ENCODE measurements at regions not wholly inside any gene's neighbourhood (a gene's known extent, or its start where the extent isn't known, plus 50 kb on each side); places are given as distances from the start of the nearest gene placed in this dataset.
"Not testable (repeated sequence)": the region's sequence is repeated elsewhere in the genome, so short reads cannot be mapped to it uniquely, and the experiment has no call there.

DNA sequence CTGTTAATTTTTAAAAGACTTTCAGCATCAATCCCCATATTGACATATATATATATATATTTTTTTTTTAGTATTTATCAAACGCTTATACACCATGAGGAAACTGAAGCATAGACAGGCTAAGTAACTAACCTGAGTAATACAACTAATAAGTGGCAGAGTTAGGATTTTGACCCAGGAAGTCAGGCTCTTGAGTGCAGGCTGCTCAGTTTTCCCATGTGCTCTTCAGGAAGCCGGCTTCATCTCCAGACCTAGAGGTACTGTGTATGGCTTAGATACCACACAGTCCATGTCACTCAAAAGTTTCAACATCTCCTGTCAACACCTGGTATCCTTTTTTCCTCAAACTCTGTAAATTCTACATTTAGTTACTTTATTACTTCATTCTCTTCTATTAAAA lies 841.7 kb upstream of the ACVR2A start:
- H3K9me3 ChIP-seq (ENCODE audit: control insufficient read depth, low read length, poor library complexity, severe bottlenecking) = no peaks in the 10 kb centered on the region
- DNase-seq (no peak), ATAC-seq (no peak)
- Mint-ChIP-seq H3K27me3 (peaks cover 18% of the 10 kb centered on the region), H3K4me1 (no peaks in the 10 kb centered on the region), H3K36me3 (ENCODE audit: low read depth) (no peaks in the 10 kb centered on the region), H3K4me3 (no peak overlapping the region), H3K27ac (no peak overlapping the region)

DNA sequence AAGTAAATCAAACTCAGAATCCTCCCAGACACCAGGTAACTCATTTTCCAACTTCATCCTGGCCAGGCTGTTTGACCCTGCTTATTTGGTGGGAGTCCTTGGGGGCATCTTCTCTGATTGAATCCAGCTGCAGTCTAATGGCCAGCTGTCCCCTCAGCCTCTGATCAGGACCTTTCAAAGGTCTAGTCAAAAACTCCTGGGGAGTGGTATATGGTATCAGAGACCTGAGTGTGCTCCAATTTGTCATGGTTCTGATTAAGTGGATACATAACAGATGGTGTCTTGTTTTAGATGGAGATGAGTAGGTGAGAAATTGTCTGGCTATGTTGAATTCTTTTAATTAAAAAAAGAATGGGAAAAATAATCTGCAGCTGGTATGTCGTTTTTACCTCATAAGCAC lies 842.6 kb upstream of the ACVR2A start:
- H3K36me3 Mint-ChIP-seq (ENCODE audit: low read depth) = no peaks in the 10 kb centered on the region
- no peaks in the 10 kb centered on the region for H3K4me1 Mint-ChIP-seq
- peaks cover 18% of the 10 kb centered on the region for H3K27me3 Mint-ChIP-seq
- H3K9me3 ChIP-seq (ENCODE audit: control insufficient read depth, low read length, poor library complexity, severe bottlenecking) = no peaks in the 10 kb centered on the region
- H3K4me3 Mint-ChIP-seq = no peak overlapping the region
- DNase-seq = no peak
- H3K27ac Mint-ChIP-seq = no peak overlapping the region
- no peak for ATAC-seq

DNA sequence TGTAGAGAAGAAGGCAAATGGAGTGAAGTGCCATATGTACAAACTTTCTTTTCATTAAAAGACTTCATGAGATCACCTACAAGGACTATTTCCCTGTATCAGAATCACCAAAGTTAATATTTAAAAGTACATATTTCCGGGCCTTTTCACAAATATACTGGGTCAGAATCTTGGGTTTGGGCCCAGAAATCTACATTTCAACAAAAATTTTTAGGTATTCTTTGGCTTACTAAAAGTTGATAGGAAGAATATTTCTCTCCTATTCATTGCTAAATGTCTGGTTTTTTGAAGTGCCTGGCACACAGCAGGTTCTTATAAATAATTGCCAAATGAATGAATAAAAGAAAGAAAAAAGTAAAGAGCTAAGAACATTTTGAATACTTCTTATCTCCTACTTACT lies 843.8 kb upstream of the ACVR2A start:
- Mint-ChIP-seq H3K4me3 (no peak overlapping the region), H3K27ac (no peak overlapping the region), H3K36me3 (ENCODE audit: low read depth) (no peaks in the 10 kb centered on the region), H3K27me3 (peaks cover 18% of the 10 kb centered on the region), H3K4me1 (no peaks in the 10 kb centered on the region)
- DNase-seq = no peak
- no peaks in the 10 kb centered on the region for H3K9me3 ChIP-seq (ENCODE audit: control insufficient read depth, low read length, poor library complexity, severe bottlenecking)
- no peak for ATAC-seq

DNA sequence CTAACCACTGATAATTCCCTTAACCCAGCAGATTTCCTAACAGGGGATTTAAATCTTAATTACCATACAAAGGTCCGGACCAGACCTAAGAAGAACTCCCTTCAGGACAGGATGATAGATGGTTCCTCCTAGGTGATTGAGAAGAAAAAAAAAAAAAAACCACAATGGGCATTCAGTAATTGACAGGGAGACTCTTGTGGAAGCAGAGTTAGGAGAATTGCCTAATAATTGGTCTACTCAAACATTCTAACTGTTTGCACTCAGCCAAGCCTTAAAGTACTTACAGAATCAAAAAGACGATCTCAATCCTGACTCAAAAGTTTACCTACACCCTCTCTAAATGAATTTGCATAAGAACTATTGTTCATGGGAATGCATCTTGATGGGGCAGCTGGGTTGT lies 844.7 kb upstream of the ACVR2A start:
- H3K27ac Mint-ChIP-seq; H3K4me1 Mint-ChIP-seq; ATAC-seq; H3K9me3 ChIP-seq (ENCODE audit: control insufficient read depth, low read length, poor library complexity, severe bottlenecking); DNase-seq; H3K4me3 Mint-ChIP-seq; H3K36me3 Mint-ChIP-seq (ENCODE audit: low read depth): not testable (repeated sequence)
- peaks cover 18% of the 10 kb centered on the region for H3K27me3 Mint-ChIP-seq

DNA sequence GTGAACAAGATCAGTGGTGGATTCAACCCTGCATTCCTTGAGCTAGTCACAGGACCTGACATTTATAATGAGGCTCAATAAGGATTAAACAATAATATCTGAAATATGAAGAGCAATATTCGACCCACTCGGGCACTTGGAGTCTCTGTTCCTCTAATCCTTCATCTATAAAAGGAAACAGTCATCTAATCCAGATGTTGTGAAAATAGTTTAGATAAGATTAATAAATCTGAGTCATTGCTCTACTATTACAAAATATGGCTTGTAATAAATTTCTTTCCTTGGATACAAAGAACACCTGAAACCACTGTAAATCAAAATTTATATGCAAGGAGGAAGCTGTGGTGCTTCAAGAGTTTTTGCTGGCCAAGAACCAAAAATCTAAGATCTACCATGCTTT lies 846.9 kb upstream of the ACVR2A start:
- DNase-seq (no peak), ATAC-seq (no peak)
- H3K4me3 Mint-ChIP-seq = no peak overlapping the region
- no peaks in the 10 kb centered on the region for H3K4me1 Mint-ChIP-seq
- H3K27me3 Mint-ChIP-seq = peaks cover 28% of the 10 kb centered on the region
- no peaks in the 10 kb centered on the region for H3K36me3 Mint-ChIP-seq (ENCODE audit: low read depth)
- no peaks in the 10 kb centered on the region for H3K9me3 ChIP-seq (ENCODE audit: control insufficient read depth, low read length, poor library complexity, severe bottlenecking)
- no peak overlapping the region for H3K27ac Mint-ChIP-seq

DNA sequence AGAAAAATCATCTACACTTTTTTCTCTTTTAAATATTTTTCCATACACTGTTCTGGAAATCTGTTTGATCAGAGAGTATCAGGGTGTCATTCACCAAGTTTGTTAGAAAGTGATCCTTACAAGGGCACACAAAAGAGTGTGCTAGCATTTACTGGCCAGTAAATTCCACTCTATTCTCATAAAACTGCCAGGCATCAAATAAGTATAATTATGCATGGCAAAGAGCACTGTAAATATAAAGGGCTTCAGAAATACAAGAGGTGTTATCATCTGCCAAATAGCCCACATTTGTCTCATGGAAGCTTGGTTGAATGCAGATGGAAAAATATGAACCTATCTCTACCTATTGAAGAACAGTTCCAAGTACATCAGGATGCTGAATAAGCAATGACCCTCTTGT lies 847.3 kb upstream of the ACVR2A start:
- Mint-ChIP-seq H3K27me3 (peaks cover 28% of the 10 kb centered on the region), H3K4me3 (no peak overlapping the region), H3K36me3 (ENCODE audit: low read depth) (no peaks in the 10 kb centered on the region), H3K27ac (no peak overlapping the region), H3K4me1 (no peaks in the 10 kb centered on the region)
- DNase-seq = no peak
- H3K9me3 ChIP-seq (ENCODE audit: control insufficient read depth, low read length, poor library complexity, severe bottlenecking) = no peaks in the 10 kb centered on the region
- ATAC-seq = no peak

DNA sequence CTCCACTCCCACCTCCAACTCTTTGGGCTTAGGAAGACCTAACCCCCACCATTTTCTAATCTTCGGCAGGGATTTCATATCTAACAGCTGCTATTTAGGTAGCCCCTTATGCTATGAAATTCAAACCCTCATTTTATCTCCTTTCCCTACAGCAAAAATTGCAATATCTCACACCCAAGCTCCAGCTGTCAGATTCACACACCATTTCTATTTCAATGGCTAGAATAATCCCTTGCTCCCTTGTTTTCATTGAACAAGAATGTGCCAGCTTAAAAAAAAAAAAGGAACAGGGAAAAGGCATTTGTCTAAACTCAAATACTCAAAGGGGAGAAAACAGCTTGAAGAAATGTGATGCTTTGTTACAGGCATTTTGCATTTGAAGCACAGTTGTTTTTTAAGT lies 850.6 kb upstream of the ACVR2A start:
- DNase-seq (no peak), ATAC-seq (no peak)
- H3K27ac Mint-ChIP-seq = no peak overlapping the region
- no peak overlapping the region for H3K4me3 Mint-ChIP-seq
- H3K36me3 Mint-ChIP-seq (ENCODE audit: low read depth) = no peaks in the 10 kb centered on the region
- no peaks in the 10 kb centered on the region for H3K9me3 ChIP-seq (ENCODE audit: control insufficient read depth, low read length, poor library complexity, severe bottlenecking)
- H3K27me3 Mint-ChIP-seq = peaks cover 27% of the 10 kb centered on the region
- no peaks in the 10 kb centered on the region for H3K4me1 Mint-ChIP-seq

GRCh38 chr2:146992466-146992865 lies 852.4 kb upstream of the ACVR2A start:
- Mint-ChIP-seq H3K4me1 (no peaks in the 10 kb centered on the region), H3K36me3 (ENCODE audit: low read depth) (no peaks in the 10 kb centered on the region), H3K27me3 (peaks cover 22% of the 10 kb centered on the region), H3K4me3 (no peak overlapping the region), H3K27ac (no peak overlapping the region)
- H3K9me3 ChIP-seq (ENCODE audit: control insufficient read depth, low read length, poor library complexity, severe bottlenecking) = no peaks in the 10 kb centered on the region
- ATAC-seq (no peak), DNase-seq (no peak)

- Mint-ChIP-seq H3K27ac (no peak overlapping the region), H3K4me3 (no peak overlapping the region), H3K4me1 (no peaks in the 10 kb centered on the region), H3K36me3 (ENCODE audit: low read depth) (no peaks in the 10 kb centered on the region), H3K27me3 (peaks cover 26% of the 10 kb centered on the region)
- no peaks in the 10 kb centered on the region for H3K9me3 ChIP-seq (ENCODE audit: control insufficient read depth, low read length, poor library complexity, severe bottlenecking)
- no peak for DNase-seq
- no peak for ATAC-seq
Measured at GRCh38 chr2:146992057-146992456, 852.8 kb upstream of the ACVR2A start.

GRCh38 chr2:146990311-146991054 lies 854.3 kb upstream of the ACVR2A start:
- no peaks in the 10 kb centered on the region for H3K36me3 Mint-ChIP-seq (ENCODE audit: low read depth)
- H3K4me1 Mint-ChIP-seq = no peaks in the 10 kb centered on the region
- DNase-seq (no peak), ATAC-seq (no peak)
- peaks cover 30% of the 10 kb centered on the region for H3K27me3 Mint-ChIP-seq
- no peaks in the 10 kb centered on the region for H3K9me3 ChIP-seq (ENCODE audit: control insufficient read depth, low read length, poor library complexity, severe bottlenecking)
- H3K27ac Mint-ChIP-seq = no peak overlapping the region
- H3K4me3 Mint-ChIP-seq = no peak overlapping the region

DNA sequence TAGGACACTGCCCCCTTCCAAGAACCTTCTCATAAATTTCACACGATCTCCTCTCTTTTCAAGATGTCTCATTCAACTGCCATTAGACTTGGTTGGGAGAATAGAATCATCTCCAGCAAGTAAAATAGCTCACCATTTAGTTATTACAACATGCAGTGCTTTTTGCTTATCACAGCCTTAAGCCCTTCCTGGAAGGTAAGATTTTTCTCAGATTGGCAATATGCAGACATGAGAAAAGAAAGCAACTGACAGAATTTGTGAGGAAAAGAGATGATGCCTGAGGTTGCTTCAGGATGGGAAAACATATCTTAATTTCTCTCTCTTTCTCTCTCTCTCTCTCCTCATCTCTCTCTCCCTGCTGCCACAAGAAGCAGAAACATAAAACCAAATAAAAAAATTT lies 855.1 kb upstream of the ACVR2A start:
- no peaks in the 10 kb centered on the region for H3K4me1 Mint-ChIP-seq
- ATAC-seq (no peak), DNase-seq (no peak)
- peaks cover 30% of the 10 kb centered on the region for H3K27me3 Mint-ChIP-seq
- H3K9me3 ChIP-seq (ENCODE audit: control insufficient read depth, low read length, poor library complexity, severe bottlenecking) = no peaks in the 10 kb centered on the region
- no peaks in the 10 kb centered on the region for H3K36me3 Mint-ChIP-seq (ENCODE audit: low read depth)
- no peak overlapping the region for H3K4me3 Mint-ChIP-seq
- no peak overlapping the region for H3K27ac Mint-ChIP-seq

DNA sequence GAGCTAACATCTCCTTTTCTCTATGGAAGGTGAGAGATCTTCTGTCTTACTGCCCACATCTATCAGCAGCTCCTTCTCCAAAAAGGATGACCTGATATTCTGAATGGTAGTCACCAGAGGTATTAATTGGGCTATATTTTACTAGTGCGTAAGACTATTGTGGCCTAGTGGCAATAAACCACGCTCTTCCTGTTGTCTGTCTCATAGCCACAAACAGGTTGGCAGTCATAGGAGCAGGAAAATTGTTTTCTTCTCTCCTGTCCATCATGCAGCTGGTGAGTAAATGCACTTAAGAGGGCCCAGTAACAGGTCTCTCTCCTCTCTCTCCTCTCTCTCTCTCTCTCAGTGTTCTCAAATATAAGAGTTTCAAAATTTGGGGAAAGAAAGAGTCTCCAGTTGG lies 856.8 kb upstream of the ACVR2A start:
- Mint-ChIP-seq H3K27me3 (peaks cover 21% of the 10 kb centered on the region), H3K27ac (no peak overlapping the region), H3K4me3 (no peak overlapping the region), H3K36me3 (ENCODE audit: low read depth) (no peaks in the 10 kb centered on the region), H3K4me1 (no peaks in the 10 kb centered on the region)
- no peaks in the 10 kb centered on the region for H3K9me3 ChIP-seq (ENCODE audit: control insufficient read depth, low read length, poor library complexity, severe bottlenecking)
- no peak for DNase-seq
- ATAC-seq = no peak

DNA sequence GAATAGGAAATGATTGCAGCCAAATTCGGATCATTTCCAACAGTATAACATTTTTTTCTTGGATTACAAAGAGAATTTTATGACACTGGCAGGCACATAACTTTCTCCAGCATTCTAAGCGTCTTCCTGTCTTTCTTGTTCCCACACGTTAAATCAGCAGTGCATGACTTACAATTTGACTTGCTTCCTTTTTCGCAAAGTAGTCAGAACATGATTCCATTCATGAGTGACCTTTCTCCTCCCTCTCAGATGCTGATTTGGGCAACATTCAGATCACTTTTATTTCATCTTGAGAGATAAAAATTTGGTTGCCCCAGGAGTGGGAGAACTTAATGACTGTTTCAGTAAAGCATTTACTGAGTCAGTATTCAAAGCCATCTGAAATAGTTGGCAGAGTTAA lies 858.7 kb upstream of the ACVR2A start:
- Mint-ChIP-seq H3K4me3 (no peak overlapping the region), H3K27me3 (peaks cover 21% of the 10 kb centered on the region), H3K36me3 (ENCODE audit: low read depth) (no peaks in the 10 kb centered on the region), H3K4me1 (no peaks in the 10 kb centered on the region), H3K27ac (no peak overlapping the region)
- no peaks in the 10 kb centered on the region for H3K9me3 ChIP-seq (ENCODE audit: control insufficient read depth, low read length, poor library complexity, severe bottlenecking)
- DNase-seq (no peak), ATAC-seq (no peak)

GRCh38 chr2:146985753-146986152 lies 859.1 kb upstream of the ACVR2A start:
- no peak for DNase-seq
- no peak for ATAC-seq
- no peaks in the 10 kb centered on the region for H3K4me1 Mint-ChIP-seq

More at GRCh38 chr2:146985753-146986152, 859.1 kb upstream of the ACVR2A start:
- Mint-ChIP-seq H3K27me3 (peaks cover 21% of the 10 kb centered on the region), H3K4me3 (no peak overlapping the region), H3K27ac (no peak overlapping the region), H3K36me3 (ENCODE audit: low read depth) (no peaks in the 10 kb centered on the region)
- H3K9me3 ChIP-seq (ENCODE audit: control insufficient read depth, low read length, poor library complexity, severe bottlenecking) = no peaks in the 10 kb centered on the region
